OCI-LY7 (cell line): ENCODE measurements at regions not wholly inside any gene's neighbourhood (a gene's known extent, or its start where the extent isn't known, plus 50 kb on each side); places are given as distances from the start of the nearest gene placed in this dataset.

Experiments
- BruUV-seq: library from RNA; stranded (reverse); fragments of 400-500 nt; replicated peaks from 2 replicates; lab custom pipeline; 2021; lab: Mats Ljungman, UMichigan
- CTCF ChIA-PET: fragments of 300-600 bp; sonication (Branson Sonifier 250); formaldehyde crosslinking; loops from one replicate; lab custom pipeline; 2022; ENCODE audit warnings: antibody characterized with exemption; ENCODE audit not compliant: unreplicated experiment; lab: Charles Lee
- POLR2A ChIA-PET: fragments of 300-600 bp; sonication (Branson Sonifier 250); formaldehyde crosslinking; loops from one replicate; lab custom pipeline; 2022; ENCODE audit warnings: antibody characterized with exemption; lab: Charles Lee
- DNase-seq: peaks from one replicate; pipeline ENCODE4 v3.0.0-alpha.2; 2015; ENCODE audit warnings: low spot score
- H2AFZ ChIP-seq: fragments of 200-600 bp; sonication (generic), shearing (Covaris generic); 2 replicates; pipeline ENCODE4 v1.6.1; 2014; ENCODE audit warnings: mild to moderate bottlenecking, antibody characterized with exemption, low read length, moderate library complexity
- H3K27ac ChIP-seq: fragments of 200-600 bp; sonication (generic); 2 replicates; pipeline ENCODE4 v1.5.1; 2014; ENCODE audit warnings: mixed run types, low read depth, mild to moderate bottlenecking, moderate library complexity, low read length, inconsistent platforms; ENCODE audit not compliant: poor library complexity, severe bottlenecking
- H3K36me3 ChIP-seq: fragments of 200-600 bp; sonication (generic); 2 replicates; pipeline ENCODE4 v1.6.1; 2014; ENCODE audit warnings: mild to moderate bottlenecking, antibody characterized with exemption, low read length, moderate library complexity, mixed read lengths; ENCODE audit not compliant: insufficient read depth
- H3K4me1 ChIP-seq: fragments of 200-600 bp; sonication (generic); 2 replicates; pipeline ENCODE4 v1.5.1; 2014; ENCODE audit warnings: mild to moderate bottlenecking, low read length; ENCODE audit not compliant: insufficient read depth, poor library complexity, severe bottlenecking
- H3K4me2 ChIP-seq: fragments of 200-600 bp; sonication (generic); 2 replicates; pipeline ENCODE4 v1.6.1; 2014; ENCODE audit warnings: mild to moderate bottlenecking, low read length
- H3K4me3 ChIP-seq: fragments of 200-600 bp; sonication (generic); 2 replicates; pipeline ENCODE4 v1.5.1; 2014; ENCODE audit warnings: mild to moderate bottlenecking, low read depth, low read length; ENCODE audit not compliant: poor library complexity, severe bottlenecking
- H3K79me2 ChIP-seq: fragments of 200-600 bp; sonication (generic); 2 replicates; pipeline ENCODE4 v1.6.1; 2016; ENCODE audit warnings: low read depth, mild to moderate bottlenecking, low read length, moderate library complexity, mixed read lengths; ENCODE audit not compliant: insufficient read depth
- H3K9me2 ChIP-seq: fragments of 200-600 bp; sonication (generic); 2 replicates; pipeline ENCODE4 v1.6.1; 2016; ENCODE audit warnings: mild to moderate bottlenecking, low read length, mixed read lengths; ENCODE audit not compliant: insufficient read depth
- H3K9me3 ChIP-seq: fragments of 200-600 bp; sonication (generic); 2 replicates; pipeline ENCODE4 v1.6.1; 2014; ENCODE audit warnings: mild to moderate bottlenecking, mixed run types, low read length, mixed read lengths
- H4K20me1 ChIP-seq: fragments of 200-600 bp; sonication (generic); 2 replicates; pipeline ENCODE4 v1.6.1; 2014; ENCODE audit warnings: mild to moderate bottlenecking, antibody characterized with exemption, low read length, moderate library complexity, mixed read lengths; ENCODE audit not compliant: insufficient read depth
- EZH2phosphoT487 ChIP-seq: fragments of 200-600 bp; sonication (generic); IDR thresholded peaks from 2 replicates; pipeline ENCODE4 v1.6.1; 2018; ENCODE audit warnings: low read depth, borderline replicate concordance, mild to moderate bottlenecking, mixed run types, antibody characterized with exemption, low read length, moderate library complexity, mixed read lengths
- intact Hi-C: fragments of 100-400 bp; cut with micrococcal nuclease; formaldehyde crosslinking; loops from one replicate; pipeline ENCODE4 v1.10.0; 2022; ENCODE audit not compliant: unreplicated experiment
- TF ChIP-seq, protein P1 (sequence below): fragments of 200-600 bp; sonication (generic); conservative IDR thresholded peaks from 2 replicates; pipeline ENCODE4 v1.5.1; 2014; ENCODE audit warnings: mild to moderate bottlenecking, antibody characterized with exemption, low read length, moderate library complexity, mixed read lengths

DNA sequence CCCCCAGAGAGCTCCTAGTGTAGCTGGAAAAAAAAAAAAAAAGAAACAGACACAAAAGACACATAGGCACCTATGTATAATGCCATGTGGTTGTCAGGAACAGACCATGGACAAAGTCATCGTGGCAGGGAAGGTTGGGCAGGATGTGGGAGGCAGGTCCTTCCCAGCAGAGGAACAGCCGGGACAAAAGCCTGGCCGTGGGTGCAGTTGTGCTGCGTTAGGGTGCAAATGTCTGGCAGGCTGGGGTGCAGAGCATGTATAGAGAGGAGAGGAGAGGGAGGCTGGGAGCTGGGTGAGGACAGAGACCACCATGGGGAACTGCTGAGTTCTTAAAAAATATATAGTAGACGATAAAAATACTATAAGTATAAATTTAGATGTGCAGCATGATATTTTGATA lies 125.7 kb upstream of the C1orf174 start:
- Histone ChIP-seq H3K9me2 (no peaks in the 10 kb centered on the region), H2AFZ (no peak overlapping the region), H3K36me3 (peaks cover 25% of the 10 kb centered on the region), H3K4me3 (no peak overlapping the region), H3K27ac (peak overlapping the region; percentile 96), H3K9me3 (peaks cover 13% of the 10 kb centered on the region; the same call in 1 of the 2 replicates), H3K4me2 (peak overlapping the region; percentile 6; the same call in 1 of the 2 replicates), H3K4me1 (peaks cover 75% of the 10 kb centered on the region), H4K20me1 (no peaks in the 10 kb centered on the region), H3K79me2 (no peaks in the 10 kb centered on the region)
- DNase-seq = no peak
- intact Hi-C loops = loop anchor here (5.0 kb wide), 1 partner anchor 113 kb away; no protein-coding TSS in a partner anchor
- no TSS peak for BruUV-seq
- POLR2A ChIA-PET = interaction anchor here (0.5 to 1.8 kb wide), 3 partner anchors 10 to 18 kb away, joined by 3 to 8 read pairs (median 3); no protein-coding TSS in a partner anchor
- CTCF ChIA-PET = no interaction called here
- TF ChIP-seq, protein P1, sequence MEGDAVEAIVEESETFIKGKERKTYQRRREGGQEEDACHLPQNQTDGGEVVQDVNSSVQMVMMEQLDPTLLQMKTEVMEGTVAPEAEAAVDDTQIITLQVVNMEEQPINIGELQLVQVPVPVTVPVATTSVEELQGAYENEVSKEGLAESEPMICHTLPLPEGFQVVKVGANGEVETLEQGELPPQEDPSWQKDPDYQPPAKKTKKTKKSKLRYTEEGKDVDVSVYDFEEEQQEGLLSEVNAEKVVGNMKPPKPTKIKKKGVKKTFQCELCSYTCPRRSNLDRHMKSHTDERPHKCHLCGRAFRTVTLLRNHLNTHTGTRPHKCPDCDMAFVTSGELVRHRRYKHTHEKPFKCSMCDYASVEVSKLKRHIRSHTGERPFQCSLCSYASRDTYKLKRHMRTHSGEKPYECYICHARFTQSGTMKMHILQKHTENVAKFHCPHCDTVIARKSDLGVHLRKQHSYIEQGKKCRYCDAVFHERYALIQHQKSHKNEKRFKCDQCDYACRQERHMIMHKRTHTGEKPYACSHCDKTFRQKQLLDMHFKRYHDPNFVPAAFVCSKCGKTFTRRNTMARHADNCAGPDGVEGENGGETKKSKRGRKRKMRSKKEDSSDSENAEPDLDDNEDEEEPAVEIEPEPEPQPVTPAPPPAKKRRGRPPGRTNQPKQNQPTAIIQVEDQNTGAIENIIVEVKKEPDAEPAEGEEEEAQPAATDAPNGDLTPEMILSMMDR = no peak
- no peak for TF ChIP-seq EZH2phosphoT487

DNA sequence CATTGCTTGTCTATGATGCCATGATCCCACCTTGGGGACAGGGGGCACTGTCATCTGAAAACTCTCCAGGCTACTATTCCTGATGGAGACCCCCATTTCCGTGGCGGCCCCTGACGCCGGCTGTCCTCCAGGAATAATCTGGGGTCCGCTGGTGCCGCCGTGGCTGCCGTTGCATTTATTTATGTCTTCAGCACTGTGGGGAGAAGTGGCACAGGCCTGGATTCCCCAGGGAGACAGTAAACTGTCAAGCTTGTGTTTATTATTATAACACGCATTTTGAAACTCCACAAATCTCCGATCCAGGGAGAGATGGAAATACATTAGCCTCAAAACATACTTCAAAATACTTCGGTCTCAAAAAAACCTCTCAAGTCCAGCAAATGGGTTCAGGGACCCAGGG lies 126.9 kb upstream of the C1orf174 start:
- peak overlapping the region; percentile 96 for H3K27ac ChIP-seq
- intact Hi-C loops = loop anchor here (1.0 to 5.0 kb wide), 3 partner anchors 18 to 115 kb away; no protein-coding TSS in a partner anchor
- POLR2A ChIA-PET = interaction anchor here (0.8 to 6.0 kb wide), 7 partner anchors 9 to 127 kb away, joined by 3 to 90 read pairs (median 3); partner anchors contain the start of gene C1orf174
- H3K9me3 ChIP-seq = peaks cover 24% of the 10 kb centered on the region
- no TSS peak for BruUV-seq
- TF ChIP-seq, protein P1 = peak; percentile 49; the same call in 1 of the 2 replicates
- TF ChIP-seq EZH2phosphoT487 = no peak
- no peaks in the 10 kb centered on the region for H3K79me2 ChIP-seq
- no peaks in the 10 kb centered on the region for H4K20me1 ChIP-seq
- H3K4me1 ChIP-seq = peaks cover 75% of the 10 kb centered on the region
- CTCF ChIA-PET = interaction anchor here (0.7 to 1.2 kb wide), 3 partner anchors 21 to 127 kb away, joined by 3 to 11 read pairs (median 3); partner anchors contain the start of gene C1orf174
- H3K9me2 ChIP-seq = no peaks in the 10 kb centered on the region
- H2AFZ ChIP-seq = peak overlapping the region; percentile 1; the same call in 1 of the 2 replicates
- H3K4me2 ChIP-seq = peak overlapping the region; percentile 76
- H3K36me3 ChIP-seq = peaks cover 37% of the 10 kb centered on the region
- DNase-seq = peak; percentile 66
- H3K4me3 ChIP-seq = peak overlapping the region; percentile 55
